Amniotic epithelial cell (primary cell): ENCODE measurements at regions not wholly inside any gene's neighbourhood (a gene's known extent, or its start where the extent isn't known, plus 50 kb on each side); places are given as distances from the start of the nearest gene placed in this dataset.
A peak's percentile ranks its signal among the peaks of the same experiment; 100 is the strongest.
"Not testable (repeated sequence)": the region's sequence is repeated elsewhere in the genome, so short reads cannot be mapped to it uniquely, and the experiment has no call there.

Source experiments
- DNase-seq: peaks from one replicate; pipeline ENCODE4 v3.0.0-alpha.2; 2010; ENCODE audit warnings: low read depth

GRCh38 chr5:89080467-89081116 is 197.6 kb upstream of the MEF2C start:
- DNase-seq = no peak

GRCh38 chr5:89072842-89073672 is 190.1 kb upstream of the MEF2C start:
- DNase-seq = no peak

GRCh38 chr5:89071941-89072331 is 189.0 kb upstream of the MEF2C start:
- no peak for DNase-seq

- DNase-seq = no peak
Observed at GRCh38 chr5:89071101-89071940, 188.3 kb upstream of the MEF2C start.

- DNase-seq = no peak
Observed at GRCh38 chr5:89069591-89069990, 186.6 kb upstream of the MEF2C start.

- DNase-seq = no peak
Observed at GRCh38 chr5:89067362-89067761, 184.4 kb upstream of the MEF2C start.

GRCh38 chr5:89065919-89066318 is 182.9 kb upstream of the MEF2C start:
- no peak for DNase-seq

GRCh38 chr5:89064736-89065135 is 181.8 kb upstream of the MEF2C start:
- no peak for DNase-seq

GRCh38 chr5:89064054-89064453 is 181.1 kb upstream of the MEF2C start:
- DNase-seq = no peak

GRCh38 chr5:89060768-89061167 is 177.8 kb upstream of the MEF2C start:
- DNase-seq = no peak

GRCh38 chr5:89059274-89059673 is 176.3 kb upstream of the MEF2C start:
- DNase-seq = no peak

GRCh38 chr5:89055695-89056085 is 172.7 kb upstream of the MEF2C start:
- DNase-seq = no peak

- no peak for DNase-seq
Observed at GRCh38 chr5:89055015-89055694, 172.2 kb upstream of the MEF2C start.

- DNase-seq = no peak
Observed at GRCh38 chr5:89053547-89053946, 170.6 kb upstream of the MEF2C start.

GRCh38 chr5:89050062-89050461 is 167.1 kb upstream of the MEF2C start:
- not testable (repeated sequence) for DNase-seq

GRCh38 chr5:89047571-89047970 is 164.6 kb upstream of the MEF2C start:
- DNase-seq = peak; percentile 24

- DNase-seq = no peak
Observed at GRCh38 chr5:89045216-89045615, 162.2 kb upstream of the MEF2C start.

GRCh38 chr5:89044674-89045200 is 161.8 kb upstream of the MEF2C start:
- DNase-seq = no peak

GRCh38 chr5:89043676-89044075 is 160.7 kb upstream of the MEF2C start:
- no peak for DNase-seq

- DNase-seq = no peak
Observed at GRCh38 chr5:89042746-89043145, 159.8 kb upstream of the MEF2C start.

- DNase-seq = no peak
Observed at GRCh38 chr5:89041976-89042375, 159.0 kb upstream of the MEF2C start.

- DNase-seq = no peak
Observed at GRCh38 chr5:89041249-89041779, 158.3 kb upstream of the MEF2C start.
